ENCODE measurements at regions not wholly inside any gene's neighbourhood (a gene's known extent, or its start where the extent isn't known, plus 50 kb on each side); places are given as distances from the start of the nearest gene placed in this dataset.

DNA sequence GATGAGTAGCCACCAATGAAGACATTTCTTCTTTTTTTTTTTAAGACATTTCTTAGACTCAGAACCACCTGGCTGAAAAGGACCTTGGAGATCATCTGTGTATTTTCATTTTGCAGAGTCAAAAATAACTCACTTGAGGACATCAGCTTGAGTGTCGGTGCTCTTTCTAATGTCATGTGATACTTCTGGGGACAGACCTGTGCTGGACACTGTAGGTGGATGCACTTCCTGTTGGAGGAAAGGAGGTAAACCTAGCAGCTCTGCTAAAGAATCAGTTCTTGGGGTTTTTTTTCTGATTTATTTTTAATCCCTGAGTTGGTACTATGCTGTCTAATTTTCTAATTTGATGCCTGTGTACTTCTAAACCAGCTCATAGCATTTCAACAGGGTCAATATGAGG, 283.9 kb upstream of the CRIM1 start:
- H3K23ac ChIP-seq (ENCODE audit: insufficient read length) = no peak overlapping the region
- H2BK20ac ChIP-seq (ENCODE audit: low read length) = no peak overlapping the region
- no peaks in the 10 kb centered on the region for H3K9me3 ChIP-seq (ENCODE audit: insufficient read depth in 2 of 2, low read depth in 1 of 2, low read length in 1 of 2)
- H3K4me1 ChIP-seq (replicated peaks in 1 of 4; ENCODE audit: control insufficient read depth in 3 of 4, insufficient read depth in 4 of 4, low read length in 3 of 4) = no peaks in the 10 kb centered on the region
- H4K91ac ChIP-seq (replicated peaks; ENCODE audit: insufficient read length, low read length) = no peak overlapping the region
- DNase-seq (ENCODE audit: low read depth in 1 of 2, low spot score in 2 of 2) (no peak), FAIRE-seq (no peak)
- no peak overlapping the region for H3K4ac ChIP-seq (replicated peaks; ENCODE audit: insufficient read length, low read depth, low read length)
- H3K9ac ChIP-seq (replicated peaks in 1 of 4; ENCODE audit: extremely low read depth in 1 of 4, low read depth in 3 of 4, low read length in 3 of 4) = no peak overlapping the region
- H3K4me2 ChIP-seq (ENCODE audit: insufficient read depth in 1 of 2, low read depth in 2 of 2, low read length in 2 of 2) = no peak overlapping the region
- H4K5ac ChIP-seq (ENCODE audit: insufficient read length, low read depth, low read length) = no peak overlapping the region
- H4K20me1 ChIP-seq (replicated peaks in 1 of 2; ENCODE audit: control insufficient read depth in 1 of 2, insufficient read depth in 2 of 2, low read length in 2 of 2) = no peaks in the 10 kb centered on the region
- H3K23me2 ChIP-seq (ENCODE audit: low read depth, low read length) = no peaks in the 10 kb centered on the region; the same call in 1 of the 2 replicates
- no peaks in the 10 kb centered on the region for H3K79me1 ChIP-seq (ENCODE audit: low read depth, low read length)
- ChIA-PET CTCF (ENCODE audit: partially characterized antibody) (interaction anchor here (0.6 to 2.6 kb wide), 2 partner anchors 11 to 169 kb away, joined by 3 to 7 read pairs; no protein-coding TSS in a partner anchor), POLR2A (ENCODE audit: partially characterized antibody) (no interaction called here)
- no peak overlapping the region for H3K27ac ChIP-seq (ENCODE audit: low read depth, low read length)
- TF ChIP-seq CEBPB (IDR thresholded peaks at IDR 0.05; ENCODE audit: low read depth, low read length) = no peak
- TF ChIP-seq CTBP2 (IDR thresholded peaks at IDR 0.05; ENCODE audit: borderline replicate concordance, insufficient read depth, insufficient read length, low read length) = no peak
- TF ChIP-seq CHD2 (IDR thresholded peaks at IDR 0.05; ENCODE audit: low read length) = no peak
- TF ChIP-seq HDAC2 (IDR thresholded peaks at IDR 0.05; ENCODE audit: borderline replicate concordance in 1 of 2, low read depth in 2 of 2, low read length in 2 of 2) = no peak
- no peak for TF ChIP-seq SIRT6 (IDR thresholded peaks at IDR 0.05; ENCODE audit: low read length)
- no peak for TF ChIP-seq RXRA (IDR thresholded peaks at IDR 0.05; ENCODE audit: insufficient read depth, low read depth, low read length)
- no peak for TF ChIP-seq SRF (IDR thresholded peaks at IDR 0.05; ENCODE audit: low read depth, low read length)
- TF ChIP-seq EP300 (IDR thresholded peaks at IDR 0.05; ENCODE audit: borderline replicate concordance in 1 of 2, low read depth in 2 of 2, low read length in 2 of 2) = no peak
- no peak for TF ChIP-seq SP4 (IDR thresholded peaks at IDR 0.05; ENCODE audit: low read length)
- TF ChIP-seq SP2 (IDR thresholded peaks at IDR 0.05; ENCODE audit: low read length) = no peak
- TF ChIP-seq RBBP5 (IDR thresholded peaks at IDR 0.05; ENCODE audit: borderline replicate concordance, low read depth, low read length) = no peak
- TF ChIP-seq EGR1 (IDR thresholded peaks at IDR 0.05; ENCODE audit: borderline replicate concordance, low read depth, low read length) = no peak
- TF ChIP-seq YY1 (IDR thresholded peaks at IDR 0.05; ENCODE audit: low read depth, low read length) = no peak
- no peak for TF ChIP-seq TCF12 (IDR thresholded peaks at IDR 0.05; ENCODE audit: low read depth, low read length)
- no peak for TF ChIP-seq JUND (IDR thresholded peaks at IDR 0.05; ENCODE audit: low read length)
- H3K56ac ChIP-seq (replicated peaks; ENCODE audit: insufficient read length, low read depth, low read length) = no peak overlapping the region
- no peak overlapping the region for H2BK5ac ChIP-seq (ENCODE audit: low read depth, low read length)
- no peak overlapping the region for H3K4me3 ChIP-seq (ENCODE audit: extremely low read depth in 1 of 4, insufficient read depth in 2 of 4, low read depth in 3 of 4, low read length in 4 of 4)
- H2AK5ac ChIP-seq (ENCODE audit: low read depth, low read length) = no peak overlapping the region
- H4K8ac ChIP-seq (ENCODE audit: extremely low read depth, insufficient read depth, low read length) = no peak overlapping the region
- H2BK12ac ChIP-seq (ENCODE audit: low read depth, low read length) = no peak overlapping the region
- H3K27me3 ChIP-seq (replicated peaks in 1 of 4; ENCODE audit: control insufficient read depth in 3 of 4, extremely low read depth in 1 of 4, insufficient read depth in 3 of 4, low read length in 3 of 4) = no peaks in the 10 kb centered on the region
- 93% methylated on average over 1 of the region's 1 CpG; no CpG with 5 or more reads in 1 of the 2 experiments for WGBS, 2 experiments (ENCODE audit: extremely low coverage in 1 of 2, insufficient coverage in 1 of 2, insufficient read length in 1 of 2, insufficient replicate concordance in 2 of 2, low coverage in 1 of 2, low lambda C conversion rate in 2 of 2, missing lambda C conversion rate in 1 of 2)
- no peak overlapping the region for H3K14ac ChIP-seq (ENCODE audit: insufficient read length)
- no peak overlapping the region for H2BK120ac ChIP-seq (replicated peaks; ENCODE audit: low read depth, low read length)
- H3K79me2 ChIP-seq (ENCODE audit: control insufficient read depth in 1 of 2, insufficient read depth in 2 of 2, low read length in 2 of 2) = no peaks in the 10 kb centered on the region
- no peak overlapping the region for H3K18ac ChIP-seq (ENCODE audit: extremely low read depth, low read length)
- H2AFZ ChIP-seq (ENCODE audit: low read length) = no peak overlapping the region
- H2BK15ac ChIP-seq (ENCODE audit: low read length) = no peak overlapping the region
- H3K36me3 ChIP-seq (ENCODE audit: control insufficient read depth in 2 of 4, insufficient read depth in 4 of 4, low read length in 3 of 4) = no peaks in the 10 kb centered on the region

Data from H1 (cell line).